ENCODE measurements at regions not wholly inside any gene's neighbourhood (a gene's known extent, or its start where the extent isn't known, plus 50 kb on each side); places are given as distances from the start of the nearest gene placed in this dataset.
A peak's percentile ranks its signal among the peaks of the same experiment; 100 is the strongest.

DNA sequence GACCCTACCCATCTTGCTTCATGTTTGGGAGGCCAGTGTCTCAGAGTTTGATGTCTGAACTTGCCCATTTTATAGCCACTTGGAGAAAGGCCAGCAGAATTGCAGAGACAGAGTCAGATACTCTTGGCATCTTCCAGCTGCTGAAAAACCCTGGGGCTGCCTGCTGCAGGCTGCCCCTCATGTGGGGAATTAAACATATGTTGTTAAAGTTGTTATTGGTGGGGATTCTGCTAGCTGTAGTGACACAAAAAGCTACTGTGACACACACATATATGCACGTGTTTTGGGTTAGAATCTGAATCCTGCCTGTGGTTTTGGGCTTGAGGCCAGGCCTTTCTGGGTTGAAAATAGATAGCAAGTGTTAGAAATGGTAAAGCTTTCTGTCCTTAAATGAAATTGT, 1288.4 kb downstream of the AACS start:
- DNase-seq (ENCODE audit: low read depth) = peak; percentile 52

GRCh38 chr12:126354633-126355032, 1289.4 kb downstream of the AACS start:
- DNase-seq (ENCODE audit: low read depth) = no peak

GRCh38 chr12:126355346-126355745, 1290.1 kb downstream of the AACS start:
- DNase-seq (ENCODE audit: low read depth) = no peak

DNA sequence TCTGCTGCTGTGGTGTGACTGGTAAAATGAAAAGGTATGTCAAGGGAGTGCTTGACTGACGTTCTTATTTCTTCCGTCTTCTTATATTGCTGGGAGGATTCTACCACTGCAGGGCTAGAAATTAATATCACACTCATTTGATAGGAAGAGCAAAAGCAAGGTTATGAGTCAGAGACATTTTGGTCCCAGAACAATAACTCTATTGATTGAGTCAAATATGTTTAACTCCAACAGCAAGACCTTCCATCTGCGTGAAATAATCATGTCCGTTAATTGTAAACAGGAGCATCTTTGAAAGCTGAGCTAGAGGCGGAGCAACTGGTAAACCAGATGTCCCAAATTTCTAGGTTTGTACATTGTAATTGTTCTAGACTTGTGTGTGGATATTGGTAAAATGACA, 1293.6 kb downstream of the AACS start:
- peak; percentile 48 for DNase-seq (ENCODE audit: low read depth)

DNA sequence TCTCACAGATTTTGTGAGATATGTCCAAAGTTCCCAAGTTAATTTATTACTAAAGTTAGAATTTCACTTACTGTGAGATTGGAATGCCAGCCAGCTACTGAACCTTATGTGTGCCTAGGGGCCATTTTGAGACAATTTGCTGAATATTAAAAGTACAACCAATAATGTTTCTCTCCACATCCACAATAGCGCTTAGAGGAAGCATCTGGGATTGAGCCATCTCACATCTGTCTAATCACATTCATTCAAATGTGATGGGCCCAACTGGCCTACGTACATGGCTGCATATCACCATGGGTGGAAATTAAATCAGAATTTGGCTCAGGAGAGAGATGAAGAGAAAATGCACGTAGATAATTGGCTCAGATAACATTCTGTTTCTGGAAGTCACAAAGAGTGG, 1294.0 kb downstream of the AACS start:
- no peak for DNase-seq (ENCODE audit: low read depth)

DNA sequence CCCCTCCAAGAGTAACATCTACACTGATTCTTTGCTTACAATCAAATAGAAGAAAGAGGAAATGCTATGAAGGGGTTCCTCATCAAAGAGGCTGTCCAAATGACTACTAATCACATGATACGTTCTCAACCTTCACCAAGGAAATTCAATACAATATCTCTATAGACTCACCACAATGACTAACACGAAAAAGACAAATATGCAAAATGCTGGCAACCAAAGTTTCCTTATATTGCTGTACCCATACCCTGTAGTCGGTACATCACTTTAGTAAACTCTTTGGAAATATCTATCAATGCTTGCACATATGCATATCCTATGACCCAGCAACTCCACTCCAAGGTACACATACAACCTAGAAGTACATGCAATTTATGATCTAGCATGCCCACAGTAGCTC, 1296.6 kb downstream of the AACS start:
- peak; percentile 57 for DNase-seq (ENCODE audit: low read depth)

- DNase-seq (ENCODE audit: low read depth) = peak; percentile 48
Measured at GRCh38 chr12:126362493-126362892, 1297.3 kb downstream of the AACS start.

GRCh38 chr12:126362964-126363363, 1297.7 kb downstream of the AACS start:
- DNase-seq (ENCODE audit: low read depth) = no peak

- peak; percentile 73 for DNase-seq (ENCODE audit: low read depth)
Measured at GRCh38 chr12:126369487-126370463, 1304.5 kb downstream of the AACS start.

GRCh38 chr12:126383506-126383905, 1318.3 kb downstream of the AACS start:
- DNase-seq (ENCODE audit: low read depth) = no peak

DNA sequence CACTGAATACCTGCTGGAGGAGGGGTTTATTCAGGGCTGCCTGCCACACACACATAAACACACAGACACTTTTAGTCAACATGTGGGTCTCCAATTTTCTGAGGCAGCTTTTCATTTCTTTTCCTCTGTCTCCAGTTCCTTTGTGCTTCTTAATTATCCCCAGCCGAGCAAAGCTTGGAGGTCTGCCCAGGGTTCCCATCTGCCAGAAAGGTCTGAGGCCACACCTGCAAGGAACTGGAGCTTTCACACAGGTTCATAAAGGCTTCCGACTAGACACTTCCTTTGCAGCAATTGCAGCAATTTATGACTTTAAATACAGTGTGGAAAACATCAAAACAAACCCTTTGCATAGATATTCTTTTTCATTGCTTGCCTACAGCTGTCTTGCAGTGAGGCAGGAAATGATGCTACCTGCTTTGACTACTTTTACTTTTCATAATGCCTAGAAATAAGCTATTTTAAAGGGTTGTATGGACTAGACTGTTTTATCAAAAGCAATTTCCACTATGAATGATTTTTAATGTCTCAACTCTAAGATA, 1318.9 kb downstream of the AACS start:
- DNase-seq (ENCODE audit: low read depth) = no peak

GRCh38 chr12:126385785-126386184, 1320.5 kb downstream of the AACS start:
- peak; percentile 77 for DNase-seq (ENCODE audit: low read depth)

DNA sequence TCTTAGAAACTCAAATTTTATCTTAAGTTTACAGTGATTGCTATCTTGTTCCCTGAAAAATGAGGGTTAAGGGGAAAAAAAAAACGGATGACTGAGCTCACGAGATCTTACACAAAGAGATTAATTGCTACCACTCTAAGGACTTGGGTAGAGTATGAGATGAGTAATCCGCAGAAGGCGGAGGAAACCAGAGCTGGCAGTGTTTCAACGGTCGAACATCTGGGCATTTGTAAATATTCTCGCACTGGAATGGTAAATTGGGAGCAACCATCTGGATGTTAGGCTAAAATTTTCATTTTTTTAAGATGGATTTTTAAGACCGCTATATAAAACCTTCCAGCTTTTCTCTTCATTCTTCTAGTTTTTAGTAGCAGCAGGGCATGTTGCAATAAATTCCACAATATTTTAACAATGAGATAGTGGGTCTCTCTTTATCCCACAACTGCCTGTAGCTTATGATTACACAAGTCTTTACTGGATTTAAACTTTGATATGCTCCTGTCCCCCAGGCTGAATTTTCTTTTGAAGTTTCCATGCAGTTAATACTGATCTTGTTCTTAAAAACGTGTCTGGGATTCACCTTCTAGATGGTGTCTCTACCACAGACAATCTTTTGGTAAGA, 1324.1 kb downstream of the AACS start:
- DNase-seq (ENCODE audit: low read depth) = peak; percentile 76

- no peak for DNase-seq (ENCODE audit: low read depth)
Measured at GRCh38 chr12:126389961-126390360, 1324.7 kb downstream of the AACS start.

DNA sequence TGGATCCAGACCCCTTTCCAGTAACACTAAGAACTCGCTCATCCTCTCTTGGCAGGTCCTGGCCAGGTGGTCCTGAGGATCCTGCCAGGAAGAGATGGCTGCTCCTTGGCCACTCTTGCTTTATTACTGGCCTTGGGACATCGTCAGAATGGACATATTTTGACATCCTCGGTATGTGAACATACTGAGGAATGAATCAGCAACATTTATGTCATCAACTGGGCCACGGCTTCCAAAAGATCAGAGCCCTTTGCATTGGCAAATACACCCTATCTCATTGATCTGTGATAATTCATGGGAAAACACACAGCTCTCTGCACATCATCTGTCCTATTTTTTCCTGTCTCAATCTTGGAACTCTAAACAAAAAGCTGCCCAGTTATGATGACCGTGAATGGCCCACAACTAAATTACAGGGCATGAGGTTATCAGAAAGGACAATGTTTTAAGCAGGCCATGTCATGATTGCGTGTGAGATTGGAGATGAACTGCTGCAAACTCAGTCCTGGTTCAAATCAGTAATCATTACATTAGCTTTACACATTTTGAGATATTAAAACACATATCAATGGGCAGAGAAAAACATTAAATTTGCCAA, 1325.8 kb downstream of the AACS start:
- no peak for DNase-seq (ENCODE audit: low read depth)

GRCh38 chr12:126396536-126396935, 1331.3 kb downstream of the AACS start:
- DNase-seq (ENCODE audit: low read depth) = no peak

DNA sequence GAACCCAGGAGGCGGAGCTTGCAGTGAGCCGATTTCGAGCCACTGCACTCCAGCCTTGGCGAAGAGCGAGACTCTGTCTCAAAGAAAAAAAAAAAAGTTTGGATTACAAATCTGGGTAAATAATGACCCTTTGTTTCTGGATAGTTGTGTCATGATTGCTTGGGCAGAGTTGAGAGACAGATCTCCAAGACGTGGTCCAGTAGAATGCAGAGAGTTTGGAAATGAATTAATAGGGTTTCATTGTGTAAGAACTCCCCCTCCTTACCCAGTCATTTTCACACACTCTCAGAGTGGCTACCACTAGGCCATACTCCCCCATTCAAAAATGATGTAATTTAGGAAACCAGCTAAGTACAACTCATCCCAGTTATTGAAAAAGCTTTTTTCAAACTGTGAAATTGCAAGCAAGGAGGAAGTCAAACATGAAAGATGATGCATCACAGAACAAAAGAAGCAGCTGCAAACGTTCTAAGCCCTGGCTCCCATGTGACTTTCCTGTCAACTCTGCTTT, 1331.9 kb downstream of the AACS start:
- peak; percentile 87 for DNase-seq (ENCODE audit: low read depth)

DNA sequence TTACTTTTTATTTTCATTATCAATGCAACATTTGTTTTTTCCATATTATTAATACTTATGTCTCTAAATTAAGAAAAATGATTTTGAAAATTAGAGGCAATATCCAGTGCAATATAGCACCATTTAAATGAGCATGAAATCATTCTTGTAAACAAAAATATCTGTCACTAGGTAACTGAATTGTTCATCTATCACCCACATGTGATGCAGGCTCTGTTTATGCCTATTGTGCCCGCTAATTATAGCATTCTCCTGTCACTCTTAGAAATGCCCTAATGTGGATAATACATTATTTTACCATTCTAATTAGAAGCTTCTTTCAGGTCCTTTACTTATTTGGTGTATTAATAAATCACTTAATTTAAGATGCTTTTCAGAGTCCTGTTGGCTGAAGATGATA, 1332.4 kb downstream of the AACS start:
- DNase-seq (ENCODE audit: low read depth) = no peak

DNA sequence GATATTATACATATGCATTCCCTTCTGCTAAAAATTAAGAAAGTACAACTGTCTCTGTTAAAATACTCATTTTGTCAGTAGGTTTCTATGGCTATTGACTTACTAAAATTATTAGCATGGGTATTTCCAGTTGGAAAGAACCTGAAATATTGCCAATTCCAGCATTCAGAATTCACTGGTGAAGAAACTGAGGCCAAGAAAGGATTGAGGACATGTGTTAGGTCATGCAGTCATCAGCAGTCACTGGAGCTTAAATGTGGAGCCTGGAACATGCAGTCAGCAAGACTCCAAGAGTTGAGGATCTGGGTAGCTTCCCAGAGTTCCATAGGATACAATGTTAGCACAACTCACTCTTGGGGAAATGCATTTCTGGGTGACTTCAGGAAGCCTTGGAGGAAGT, 1335.6 kb downstream of the AACS start:
- DNase-seq (ENCODE audit: low read depth) = no peak

DNA sequence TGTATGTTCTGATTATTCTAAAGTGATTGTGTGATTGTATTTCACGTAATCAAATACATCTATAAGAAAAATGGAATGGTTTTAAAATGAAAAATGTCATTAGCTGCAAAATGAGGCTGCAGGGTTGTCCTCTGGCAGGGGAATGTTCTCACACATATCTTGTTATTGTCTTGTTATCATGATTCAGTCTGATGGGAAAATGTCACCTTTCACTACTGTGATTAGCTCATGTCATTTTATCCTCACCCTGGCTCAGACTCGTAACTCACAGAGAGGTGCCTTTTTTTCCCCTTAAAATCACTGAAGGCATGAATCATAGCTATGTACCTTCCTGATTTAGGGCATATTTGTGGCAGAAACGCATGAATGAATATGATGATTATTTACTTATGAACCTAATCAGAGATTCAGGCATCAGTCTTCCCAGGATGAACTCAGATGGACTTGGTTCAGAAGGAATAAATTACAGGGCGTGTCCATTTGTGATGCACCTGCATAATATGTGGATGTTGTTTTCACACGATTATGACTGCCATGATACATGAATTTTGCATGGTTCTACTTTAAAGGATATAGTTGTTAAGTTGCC, 1339.2 kb downstream of the AACS start:
- DNase-seq (ENCODE audit: low read depth) = peak; percentile 26

DNA sequence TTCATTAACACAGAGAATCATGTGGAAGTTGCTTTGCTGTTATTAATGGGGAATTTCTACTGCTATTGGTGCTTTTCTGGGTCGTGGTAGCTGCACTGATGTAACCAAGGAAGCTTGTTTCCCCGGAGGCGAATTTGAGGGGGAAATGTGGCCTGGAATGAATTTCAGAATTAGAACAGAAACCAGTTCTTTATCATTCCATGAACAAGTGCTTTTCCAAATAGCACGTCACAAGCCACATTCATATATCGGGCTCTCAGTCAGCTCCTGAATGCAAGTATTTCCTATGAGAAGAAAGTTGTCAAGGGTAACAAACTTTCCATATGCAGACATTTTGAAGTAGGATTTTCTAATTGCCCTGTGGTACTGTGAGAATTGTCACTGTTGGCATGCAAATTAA, 1353.2 kb downstream of the AACS start:
- no peak for DNase-seq (ENCODE audit: low read depth)

All from HT1080 (cell line).